Tibial nerve (tissue), 4 donors: ENCODE measurements at regions not wholly inside any gene's neighbourhood (a gene's known extent, or its start where the extent isn't known, plus 50 kb on each side); places are given as distances from the start of the nearest gene placed in this dataset.
"Not testable (repeated sequence)": the region's sequence is repeated elsewhere in the genome, so short reads cannot be mapped to it uniquely, and the experiment has no call there.

Experiments used
- DNase-seq, 2 donors: peaks; one replicate each; pipeline ENCODE4 v3.0.0-alpha.2; 2019; ENCODE audit warnings: low spot score in 2 of 2
- H3K27ac ChIP-seq, 4 donors: fragments of 200-600 bp; sonication (generic) in 3 of 4; one replicate each; pipeline ENCODE4 v1.5.1; 2017 to 2019; ENCODE audit warnings: mild to moderate bottlenecking in 1 of 4
- H3K27me3 ChIP-seq, 2 donors: fragments of 200-600 bp; sonication (generic) in 1 of 2; one replicate each; pipeline versions ENCODE4 v1.5.1 to v1.6.0; 2017 to 2019
- H3K36me3 ChIP-seq, 3 donors: fragments of 200-600 bp; sonication (generic); one replicate each; pipeline ENCODE4 v1.5.1; 2018 to 2019
- H3K4me1 ChIP-seq, 4 donors: fragments of 200-600 bp; sonication (generic) in 3 of 4; one replicate each; pipeline ENCODE4 v1.5.1; 2017 to 2019
- H3K4me3 ChIP-seq, 4 donors: fragments of 200-600 bp; sonication (generic) in 3 of 4; one replicate each; pipeline ENCODE4 v1.5.1; 2017 to 2019; ENCODE audit warnings: mild to moderate bottlenecking in 1 of 4, moderate library complexity in 1 of 4
- H3K9me3 ChIP-seq, 4 donors: fragments of 200-600 bp; sonication (generic) in 3 of 4; one replicate each; pipeline ENCODE4 v1.5.1; 2017 to 2019
- EP300 ChIP-seq, 2 donors: sonication (generic); formaldehyde crosslinking; IDR thresholded peaks; one replicate each; pipeline ENCODE4 v1.6.1; 2017; ENCODE audit warnings: antibody characterized with exemption in 2 of 2, mild to moderate bottlenecking in 1 of 2
- POLR2A ChIP-seq, 2 donors: fragments of 450-650 bp; IDR thresholded peaks; one replicate each; pipeline ENCODE4 v1.6.1; 2017; ENCODE audit warnings: antibody characterized with exemption in 2 of 2, mild to moderate bottlenecking in 2 of 2, moderate library complexity in 2 of 2
- WGBS, 2 donors: methylation state at CpG; one replicate each; pipeline ENCODE4 v1.1.5; 2018; 5-methylcytosine and 5-hydroxymethylcytosine counted together
- TF ChIP-seq, protein P1 (sequence below), 5 experiments: fragments of 200-600 bp in 3 of 5; fragments of 450-650 bp in 2 of 5; sonication (generic) in 3 of 5; IDR thresholded peaks; one replicate each; pipeline ENCODE4 v1.5.1; 2016 to 2019; ENCODE audit warnings: antibody characterized with exemption in 5 of 5, mild to moderate bottlenecking in 3 of 5, moderate library complexity in 2 of 5

- DNase-seq, result no peak
- no peak for TF ChIP-seq POLR2A (IDR thresholded peaks at IDR 0.05)
- TF ChIP-seq, protein P1, sequence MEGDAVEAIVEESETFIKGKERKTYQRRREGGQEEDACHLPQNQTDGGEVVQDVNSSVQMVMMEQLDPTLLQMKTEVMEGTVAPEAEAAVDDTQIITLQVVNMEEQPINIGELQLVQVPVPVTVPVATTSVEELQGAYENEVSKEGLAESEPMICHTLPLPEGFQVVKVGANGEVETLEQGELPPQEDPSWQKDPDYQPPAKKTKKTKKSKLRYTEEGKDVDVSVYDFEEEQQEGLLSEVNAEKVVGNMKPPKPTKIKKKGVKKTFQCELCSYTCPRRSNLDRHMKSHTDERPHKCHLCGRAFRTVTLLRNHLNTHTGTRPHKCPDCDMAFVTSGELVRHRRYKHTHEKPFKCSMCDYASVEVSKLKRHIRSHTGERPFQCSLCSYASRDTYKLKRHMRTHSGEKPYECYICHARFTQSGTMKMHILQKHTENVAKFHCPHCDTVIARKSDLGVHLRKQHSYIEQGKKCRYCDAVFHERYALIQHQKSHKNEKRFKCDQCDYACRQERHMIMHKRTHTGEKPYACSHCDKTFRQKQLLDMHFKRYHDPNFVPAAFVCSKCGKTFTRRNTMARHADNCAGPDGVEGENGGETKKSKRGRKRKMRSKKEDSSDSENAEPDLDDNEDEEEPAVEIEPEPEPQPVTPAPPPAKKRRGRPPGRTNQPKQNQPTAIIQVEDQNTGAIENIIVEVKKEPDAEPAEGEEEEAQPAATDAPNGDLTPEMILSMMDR (IDR thresholded peaks at IDR 0.05), result no peak
- TF ChIP-seq EP300 (IDR thresholded peaks at IDR 0.05), result no peak
- Histone ChIP-seq H3K4me1 (no peaks in the 10 kb centered on the region), H3K9me3 (no peaks in the 10 kb centered on the region), H3K4me3 (no peak overlapping the region), H3K27me3 (no peaks in the 10 kb centered on the region), H3K27ac (no peak overlapping the region), H3K36me3 (no peaks in the 10 kb centered on the region)
- WGBS, 2 donors, result 87 to 98% methylated on average over 2 of the region's 2 CpGs
These were observed 387.3 kb upstream of the ARRDC3 start for GRCh38 chr5:91770400-91770799.

DNA sequence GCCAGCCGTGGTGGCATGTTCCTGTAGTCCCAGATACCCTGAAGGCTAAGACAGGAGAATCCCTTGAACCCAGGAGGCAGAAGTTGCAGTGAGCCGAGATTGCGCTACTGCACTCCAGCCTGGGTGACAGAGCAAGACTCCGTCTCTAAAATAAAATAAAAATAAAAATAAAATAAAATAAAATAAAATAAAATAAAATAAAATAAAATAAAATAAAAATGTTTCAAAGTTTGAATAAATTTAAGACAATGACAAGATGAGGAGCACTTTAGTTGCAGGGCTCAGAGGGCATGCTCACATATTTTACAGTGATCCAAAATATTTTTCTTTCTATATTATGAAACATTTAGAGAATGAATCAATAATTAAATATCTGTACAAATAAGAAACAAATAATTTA lies 374.3 kb upstream of the ARRDC3 start:
- H3K4me3 ChIP-seq, H3K4me1 ChIP-seq, H3K27me3 ChIP-seq, H3K27ac ChIP-seq, H3K9me3 ChIP-seq, H3K36me3 ChIP-seq, DNase-seq: not testable (repeated sequence)
- WGBS, 2 donors, result 93 to 94% methylated on average over 4 of the region's 4 CpGs

GRCh38 chr5:91754990-91755389 lies 371.9 kb upstream of the ARRDC3 start:
- H3K4me1 ChIP-seq, result no peaks in the 10 kb centered on the region
- DNase-seq, result no peak
- WGBS, 2 donors, result 51 to 52% methylated on average over 1 of the region's 1 CpG
- TF ChIP-seq, protein P1 (IDR thresholded peaks at IDR 0.05), result no peak
- TF ChIP-seq POLR2A (IDR thresholded peaks at IDR 0.05) (no peak), EP300 (IDR thresholded peaks at IDR 0.05) (no peak)
- H3K36me3 ChIP-seq, result no peaks in the 10 kb centered on the region
- no peaks in the 10 kb centered on the region for H3K9me3 ChIP-seq
- H3K27me3 ChIP-seq, result no peaks in the 10 kb centered on the region
- H3K27ac ChIP-seq, result no peak overlapping the region
- no peak overlapping the region for H3K4me3 ChIP-seq

DNA sequence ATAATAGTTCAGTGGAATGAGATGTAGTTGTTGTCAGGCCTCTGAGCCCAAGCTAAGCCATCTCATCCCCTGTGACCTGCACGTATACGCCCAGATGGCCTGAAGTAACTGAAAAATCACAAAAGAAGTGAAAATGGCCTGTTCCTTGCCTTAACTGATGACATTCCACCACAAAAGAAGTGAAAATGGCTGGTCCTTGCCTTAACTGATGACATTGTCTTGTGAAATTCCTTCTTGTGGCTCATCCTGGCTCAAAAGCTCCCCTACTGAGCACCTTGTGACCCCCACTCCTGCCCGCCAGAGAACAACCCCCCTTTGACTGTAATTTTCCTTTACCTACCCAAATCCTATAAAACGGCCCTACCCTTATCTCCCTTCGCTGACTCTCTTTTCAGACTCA lies 361.4 kb upstream of the ARRDC3 start:
- H3K27me3 ChIP-seq, H3K36me3 ChIP-seq, H3K9me3 ChIP-seq, H3K4me1 ChIP-seq, H3K4me3 ChIP-seq, H3K27ac ChIP-seq, DNase-seq: not testable (repeated sequence)
- WGBS, 2 donors, result 87% methylated on average over 5 of the region's 5 CpGs

GRCh38 chr5:91742550-91742949 lies 359.4 kb upstream of the ARRDC3 start:
- TF ChIP-seq EP300 (IDR thresholded peaks at IDR 0.05) (no peak), POLR2A (IDR thresholded peaks at IDR 0.05) (no peak)
- TF ChIP-seq, protein P1 (IDR thresholded peaks at IDR 0.05), result no peak
- 41 to 43% methylated on average over 3 of the region's 3 CpGs for WGBS, 2 donors
- no peaks in the 10 kb centered on the region for H3K36me3 ChIP-seq
- no peaks in the 10 kb centered on the region for H3K4me1 ChIP-seq
- H3K9me3 ChIP-seq, result no peaks in the 10 kb centered on the region
- no peak overlapping the region for H3K27ac ChIP-seq
- no peak overlapping the region for H3K4me3 ChIP-seq
- no peaks in the 10 kb centered on the region for H3K27me3 ChIP-seq
- no peak for DNase-seq

DNA sequence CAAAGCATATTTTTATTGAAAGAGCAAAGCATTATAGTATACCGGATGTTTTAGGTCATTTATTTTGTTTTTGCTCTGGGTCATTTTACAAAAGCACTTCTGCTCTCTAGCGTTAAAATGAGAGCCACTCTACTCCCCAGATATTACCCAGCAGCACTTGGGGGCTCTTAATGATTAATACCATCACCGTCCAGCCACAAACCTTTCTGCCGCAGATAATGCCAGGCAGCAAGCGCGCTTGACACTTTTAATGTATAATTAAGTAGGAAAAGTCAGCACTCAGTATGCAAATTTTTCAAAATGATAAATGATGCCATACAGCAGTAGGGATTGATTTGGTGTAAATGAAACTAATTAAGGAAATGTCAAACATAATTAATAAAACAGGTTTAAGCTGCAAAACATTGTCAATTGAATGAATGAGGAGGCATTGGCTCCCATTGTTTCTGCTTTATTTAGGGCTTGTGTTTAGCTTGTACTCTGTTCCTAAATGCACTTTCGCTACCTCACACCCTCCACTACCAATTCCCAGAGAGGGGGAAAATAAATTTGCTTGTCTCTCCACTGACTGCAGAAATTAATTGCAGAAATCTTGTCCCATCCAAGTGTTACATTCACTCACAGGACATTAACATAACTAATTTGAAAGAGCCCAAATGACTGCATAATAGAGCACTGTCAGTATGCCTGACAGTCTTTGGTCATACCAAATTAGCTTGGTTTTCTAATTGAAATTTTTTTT lies 358.8 kb upstream of the ARRDC3 start:
- H3K9me3 ChIP-seq, result no peaks in the 10 kb centered on the region

More for the DNA sequence above, 358.8 kb upstream of the ARRDC3 start:
- no peak overlapping the region for H3K4me3 ChIP-seq
- no peak for DNase-seq
- H3K4me1 ChIP-seq, result no peaks in the 10 kb centered on the region
- no peak overlapping the region for H3K27ac ChIP-seq
- H3K36me3 ChIP-seq, result no peaks in the 10 kb centered on the region
- TF ChIP-seq, protein P1 (IDR thresholded peaks at IDR 0.05), result no peak
- TF ChIP-seq EP300 (IDR thresholded peaks at IDR 0.05) (no peak), POLR2A (IDR thresholded peaks at IDR 0.05) (no peak)
- 65 to 71% methylated on average over 7 of the region's 7 CpGs for WGBS, 2 donors
- no peaks in the 10 kb centered on the region for H3K27me3 ChIP-seq
